ENCODE measurements at regions not wholly inside any gene's neighbourhood (a gene's known extent, or its start where the extent isn't known, plus 50 kb on each side); places are given as distances from the start of the nearest gene placed in this dataset.
A peak's percentile ranks its signal among the peaks of the same experiment; 100 is the strongest.

- intact Hi-C loops (cut with micrococcal nuclease; ENCODE audit: unreplicated experiment) (no loop called here), in situ Hi-C loops (cut with MboI) (loop anchor here (25.0 kb wide), 1 partner anchor 189 kb away; no protein-coding TSS in a partner anchor)
- Histone ChIP-seq H3K9me3 (replicated peaks; ENCODE audit: control insufficient read depth, insufficient read depth, low read length) (no peaks in the 10 kb centered on the region), H3K36me3 (ENCODE audit: control insufficient read depth in 2 of 2, insufficient read depth in 2 of 2, low read length in 1 of 2) (no peaks in the 10 kb centered on the region), H3K27ac (ENCODE audit: control insufficient read depth, insufficient read depth) (no peak overlapping the region), H3K27me3 (replicated peaks in 1 of 2; ENCODE audit: control insufficient read depth in 2 of 2, insufficient read depth in 2 of 2, low read length in 1 of 2) (peaks cover 0 to under 1% of the 10 kb centered on the region in 2 experiments; a peak in 1 of 4 replicates), H2AFZ (ENCODE audit: control insufficient read depth, low read depth, low read length) (no peak overlapping the region), H3K9ac (ENCODE audit: control insufficient read depth, insufficient read depth, low read length) (no peak overlapping the region), H3K4me2 (ENCODE audit: control insufficient read depth, insufficient read depth) (no peak overlapping the region), H3K4me1 (ENCODE audit: control insufficient read depth, insufficient read depth, low read length) (no peaks in the 10 kb centered on the region), H4K20me1 (ENCODE audit: control insufficient read depth, insufficient read depth) (no peaks in the 10 kb centered on the region), H3K4me3 (no peak overlapping the region), H3K79me2 (ENCODE audit: control insufficient read depth, insufficient read depth, low read length) (no peaks in the 10 kb centered on the region)
- DNase-seq (ENCODE audit: low read depth, low spot score) (no peak), FAIRE-seq (no peak), ATAC-seq (peak; percentile 42; the same call in 2 of the 3 replicates)
- RAD21 ChIA-PET (ENCODE audit: unreplicated experiment): no interaction called here
- POLR2A ChIA-PET: no interaction called here
- BruUV-seq (replicated peaks): no TSS peak
- SMC1A ChIA-PET (ENCODE audit: uncharacterized antibody, unreplicated experiment): interaction anchor here (0.7 kb wide), 1 partner anchor 442 kb away, joined by 3 read pairs; no protein-coding TSS in a partner anchor
- TF ChIP-seq E2F4 (IDR thresholded peaks at IDR 0.05; ENCODE audit: low read depth, low read length) (no peak), TARDBP (IDR thresholded peaks at IDR 0.05; ENCODE audit: borderline replicate concordance) (no peak), MEF2A (IDR thresholded peaks at IDR 0.05; ENCODE audit: insufficient read depth, low read depth, low read length) (no peak)
- CTCF ChIA-PET: no interaction called here
- WGBS (ENCODE audit: insufficient coverage, insufficient replicate concordance, low lambda C conversion rate, missing lambda C conversion rate): 46% methylated on average over 2 of the region's 2 CpGs
These were observed 226.8 kb downstream of the SKIDA1 start for GRCh38 chr10:21298701-21299100.

DNA sequence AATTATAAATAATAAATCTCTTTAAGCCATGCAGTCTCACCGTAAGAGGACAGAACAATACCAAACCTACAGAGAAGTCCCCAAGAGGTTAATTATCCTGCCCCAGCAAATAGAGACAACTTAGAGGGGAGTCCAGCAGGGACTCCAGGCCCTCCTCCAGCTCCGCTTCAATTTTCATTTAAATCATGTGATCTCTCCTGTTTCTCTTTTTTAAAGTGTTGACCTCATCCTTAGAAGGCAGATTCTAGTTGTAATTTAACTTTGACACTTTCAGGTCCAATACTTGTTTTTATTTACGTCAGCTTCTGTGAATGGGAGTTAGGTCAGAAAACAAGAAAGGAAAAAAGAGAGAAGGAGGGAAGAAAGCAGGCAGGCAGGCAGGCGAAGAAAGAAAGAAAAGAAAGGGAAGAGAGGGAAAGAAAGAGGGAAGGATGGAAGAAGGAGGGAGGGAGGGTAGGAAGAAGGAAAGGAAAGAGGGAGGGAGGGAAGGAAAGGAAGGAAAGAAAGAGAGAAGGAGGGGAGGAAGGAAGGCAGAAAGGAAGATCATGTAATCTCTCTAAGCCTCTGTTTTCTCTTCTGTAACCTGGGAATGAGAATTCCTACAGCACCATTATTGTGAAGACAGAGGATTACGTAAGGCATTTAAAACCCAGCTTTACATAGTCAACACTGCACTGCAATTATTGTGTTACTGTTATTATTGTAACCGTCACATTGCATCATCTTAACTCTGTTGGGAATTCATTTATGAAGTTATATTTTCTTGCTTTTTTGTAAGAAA lies 227.7 kb downstream of the SKIDA1 start:
- H4K20me1 ChIP-seq (ENCODE audit: control insufficient read depth, insufficient read depth): no peaks in the 10 kb centered on the region
- H3K4me2 ChIP-seq (ENCODE audit: control insufficient read depth, insufficient read depth): no peak overlapping the region
- no peaks in the 10 kb centered on the region for H3K4me1 ChIP-seq (ENCODE audit: control insufficient read depth, insufficient read depth, low read length)
- no TSS peak for BruUV-seq (replicated peaks)
- no peak overlapping the region for H3K27ac ChIP-seq (ENCODE audit: control insufficient read depth, insufficient read depth)
- SMC1A ChIA-PET (ENCODE audit: uncharacterized antibody, unreplicated experiment): interaction anchor here (1.1 kb wide), 1 partner anchor 10 kb away, joined by 3 read pairs; no protein-coding TSS in a partner anchor
- H3K4me3 ChIP-seq: no peak overlapping the region
- RAD21 ChIA-PET (ENCODE audit: unreplicated experiment): no interaction called here
- intact Hi-C loops (cut with micrococcal nuclease; ENCODE audit: unreplicated experiment) (no loop called here), in situ Hi-C loops (cut with MboI) (loop anchor here (25.0 kb wide), 1 partner anchor 190 kb away; no protein-coding TSS in a partner anchor)
- DNase-seq (ENCODE audit: low read depth, low spot score) (no peak), FAIRE-seq (no peak), ATAC-seq (peak; percentile 42; the same call in 2 of the 3 replicates)
- POLR2A ChIA-PET: interaction anchor here (0.6 kb wide), 1 partner anchor 76 kb away, joined by 4 read pairs; no protein-coding TSS in a partner anchor
- TF ChIP-seq YBX1 (IDR thresholded peaks at IDR 0.05): no peak
- TF ChIP-seq RAD51 (IDR thresholded peaks at IDR 0.05): peak; percentile 18; the same call in 1 of the 2 replicates
- peak in 1 of 2 experiments; percentile 50; a peak in 1 of 4 replicates for TF ChIP-seq IKZF2 (IDR thresholded peaks at IDR 0.05)
- TF ChIP-seq, protein P1, sequence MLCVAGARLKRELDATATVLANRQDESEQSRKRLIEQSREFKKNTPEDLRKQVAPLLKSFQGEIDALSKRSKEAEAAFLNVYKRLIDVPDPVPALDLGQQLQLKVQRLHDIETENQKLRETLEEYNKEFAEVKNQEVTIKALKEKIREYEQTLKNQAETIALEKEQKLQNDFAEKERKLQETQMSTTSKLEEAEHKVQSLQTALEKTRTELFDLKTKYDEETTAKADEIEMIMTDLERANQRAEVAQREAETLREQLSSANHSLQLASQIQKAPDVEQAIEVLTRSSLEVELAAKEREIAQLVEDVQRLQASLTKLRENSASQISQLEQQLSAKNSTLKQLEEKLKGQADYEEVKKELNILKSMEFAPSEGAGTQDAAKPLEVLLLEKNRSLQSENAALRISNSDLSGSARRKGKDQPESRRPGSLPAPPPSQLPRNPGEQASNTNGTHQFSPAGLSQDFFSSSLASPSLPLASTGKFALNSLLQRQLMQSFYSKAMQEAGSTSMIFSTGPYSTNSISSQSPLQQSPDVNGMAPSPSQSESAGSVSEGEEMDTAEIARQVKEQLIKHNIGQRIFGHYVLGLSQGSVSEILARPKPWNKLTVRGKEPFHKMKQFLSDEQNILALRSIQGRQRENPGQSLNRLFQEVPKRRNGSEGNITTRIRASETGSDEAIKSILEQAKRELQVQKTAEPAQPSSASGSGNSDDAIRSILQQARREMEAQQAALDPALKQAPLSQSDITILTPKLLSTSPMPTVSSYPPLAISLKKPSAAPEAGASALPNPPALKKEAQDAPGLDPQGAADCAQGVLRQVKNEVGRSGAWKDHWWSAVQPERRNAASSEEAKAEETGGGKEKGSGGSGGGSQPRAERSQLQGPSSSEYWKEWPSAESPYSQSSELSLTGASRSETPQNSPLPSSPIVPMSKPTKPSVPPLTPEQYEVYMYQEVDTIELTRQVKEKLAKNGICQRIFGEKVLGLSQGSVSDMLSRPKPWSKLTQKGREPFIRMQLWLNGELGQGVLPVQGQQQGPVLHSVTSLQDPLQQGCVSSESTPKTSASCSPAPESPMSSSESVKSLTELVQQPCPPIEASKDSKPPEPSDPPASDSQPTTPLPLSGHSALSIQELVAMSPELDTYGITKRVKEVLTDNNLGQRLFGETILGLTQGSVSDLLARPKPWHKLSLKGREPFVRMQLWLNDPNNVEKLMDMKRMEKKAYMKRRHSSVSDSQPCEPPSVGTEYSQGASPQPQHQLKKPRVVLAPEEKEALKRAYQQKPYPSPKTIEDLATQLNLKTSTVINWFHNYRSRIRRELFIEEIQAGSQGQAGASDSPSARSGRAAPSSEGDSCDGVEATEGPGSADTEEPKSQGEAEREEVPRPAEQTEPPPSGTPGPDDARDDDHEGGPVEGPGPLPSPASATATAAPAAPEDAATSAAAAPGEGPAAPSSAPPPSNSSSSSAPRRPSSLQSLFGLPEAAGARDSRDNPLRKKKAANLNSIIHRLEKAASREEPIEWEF (IDR thresholded peaks at IDR 0.05; ENCODE audit: insufficient replicate concordance, low read depth, low read length): no peak
- peak; percentile 19; the same call in 1 of the 2 replicates for TF ChIP-seq MTA2 (IDR thresholded peaks at IDR 0.05; ENCODE audit: low read depth)
- TF ChIP-seq ATF7 (IDR thresholded peaks at IDR 0.05; ENCODE audit: low read depth): peak; percentile 58
- no peak for TF ChIP-seq CHD2 (IDR thresholded peaks at IDR 0.05; ENCODE audit: borderline replicate concordance, low read depth, low read length)
- no peak overlapping the region for H2AFZ ChIP-seq (ENCODE audit: control insufficient read depth, low read depth, low read length)
- no peaks in the 10 kb centered on the region for H3K79me2 ChIP-seq (ENCODE audit: control insufficient read depth, insufficient read depth, low read length)
- no peak overlapping the region for H3K9ac ChIP-seq (ENCODE audit: control insufficient read depth, insufficient read depth, low read length)
- CTCF ChIA-PET: interaction anchor here (0.6 to 1.6 kb wide), 3 partner anchors 77 to 703 kb away, joined by 3 to 4 read pairs (median 3); no protein-coding TSS in a partner anchor
- no peaks in the 10 kb centered on the region for H3K9me3 ChIP-seq (replicated peaks; ENCODE audit: control insufficient read depth, insufficient read depth, low read length)
- no peaks in the 10 kb centered on the region for H3K36me3 ChIP-seq (ENCODE audit: control insufficient read depth in 2 of 2, insufficient read depth in 2 of 2, low read length in 1 of 2)
- WGBS (ENCODE audit: insufficient coverage, insufficient replicate concordance, low lambda C conversion rate, missing lambda C conversion rate): 23% methylated on average over 6 of the region's 6 CpGs
- H3K27me3 ChIP-seq (replicated peaks in 1 of 2; ENCODE audit: control insufficient read depth in 2 of 2, insufficient read depth in 2 of 2, low read length in 1 of 2): peaks cover 0 to 3% of the 10 kb centered on the region in 2 experiments; a peak in 1 of 4 replicates
